Mammary epithelial cell (primary cell): ENCODE measurements at regions not wholly inside any gene's neighbourhood (a gene's known extent, or its start where the extent isn't known, plus 50 kb on each side); places are given as distances from the start of the nearest gene placed in this dataset.

ENCODE experiments used
- EZH2 ChIP-seq: IDR thresholded peaks from 2 replicates; pipeline ENCODE4 v1.6.1; 2012; ENCODE audit warnings: low read length, inconsistent platforms, borderline replicate concordance
- TF ChIP-seq, protein P1 (sequence below), 2 donors: IDR thresholded peaks in 1 of 2; conservative IDR thresholded peaks in 1 of 2; 2 replicates each; pipeline ENCODE4 v1.5.1; 2011 to 2012; ENCODE audit warnings: inconsistent platforms in 2 of 2, low read length in 2 of 2, mild to moderate bottlenecking in 2 of 2, control low read depth in 1 of 2, low read depth in 1 of 2; ENCODE audit not compliant: insufficient read depth in 1 of 2; ENCODE audit errors: extremely low read depth in 1 of 2

DNA sequence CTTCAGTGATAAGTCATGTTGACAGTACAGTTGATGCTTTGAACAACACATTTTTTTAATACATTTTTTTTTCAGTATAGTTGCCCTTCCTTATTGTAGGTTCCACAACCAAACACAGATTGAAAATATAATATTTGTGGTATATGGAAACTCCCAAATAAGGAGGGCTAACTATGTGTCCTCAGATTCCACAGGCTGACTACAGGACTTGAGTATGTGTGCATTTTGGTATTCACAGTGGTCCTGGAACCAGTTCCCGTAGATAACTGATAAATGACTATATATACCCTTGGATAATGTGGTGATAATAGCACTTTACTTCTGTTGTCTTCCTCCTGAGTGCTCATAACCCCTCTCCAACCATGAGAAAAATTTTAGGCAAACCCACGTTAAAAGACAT is 111.6 kb upstream of the NUDT6 start:
- TF ChIP-seq, protein P1, sequence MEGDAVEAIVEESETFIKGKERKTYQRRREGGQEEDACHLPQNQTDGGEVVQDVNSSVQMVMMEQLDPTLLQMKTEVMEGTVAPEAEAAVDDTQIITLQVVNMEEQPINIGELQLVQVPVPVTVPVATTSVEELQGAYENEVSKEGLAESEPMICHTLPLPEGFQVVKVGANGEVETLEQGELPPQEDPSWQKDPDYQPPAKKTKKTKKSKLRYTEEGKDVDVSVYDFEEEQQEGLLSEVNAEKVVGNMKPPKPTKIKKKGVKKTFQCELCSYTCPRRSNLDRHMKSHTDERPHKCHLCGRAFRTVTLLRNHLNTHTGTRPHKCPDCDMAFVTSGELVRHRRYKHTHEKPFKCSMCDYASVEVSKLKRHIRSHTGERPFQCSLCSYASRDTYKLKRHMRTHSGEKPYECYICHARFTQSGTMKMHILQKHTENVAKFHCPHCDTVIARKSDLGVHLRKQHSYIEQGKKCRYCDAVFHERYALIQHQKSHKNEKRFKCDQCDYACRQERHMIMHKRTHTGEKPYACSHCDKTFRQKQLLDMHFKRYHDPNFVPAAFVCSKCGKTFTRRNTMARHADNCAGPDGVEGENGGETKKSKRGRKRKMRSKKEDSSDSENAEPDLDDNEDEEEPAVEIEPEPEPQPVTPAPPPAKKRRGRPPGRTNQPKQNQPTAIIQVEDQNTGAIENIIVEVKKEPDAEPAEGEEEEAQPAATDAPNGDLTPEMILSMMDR (conservative IDR thresholded peaks at IDR 0.05 in 1 of 2, IDR thresholded peaks at IDR 0.05 in 1 of 2; ENCODE audit: extremely low read depth in 1 of 2, insufficient read depth in 1 of 2, low read depth in 1 of 2, low read length in 2 of 2), result no peak
- no peak for TF ChIP-seq EZH2
